ENCODE measurements at regions not wholly inside any gene's neighbourhood (a gene's known extent, or its start where the extent isn't known, plus 50 kb on each side); places are given as distances from the start of the nearest gene placed in this dataset.

DNA sequence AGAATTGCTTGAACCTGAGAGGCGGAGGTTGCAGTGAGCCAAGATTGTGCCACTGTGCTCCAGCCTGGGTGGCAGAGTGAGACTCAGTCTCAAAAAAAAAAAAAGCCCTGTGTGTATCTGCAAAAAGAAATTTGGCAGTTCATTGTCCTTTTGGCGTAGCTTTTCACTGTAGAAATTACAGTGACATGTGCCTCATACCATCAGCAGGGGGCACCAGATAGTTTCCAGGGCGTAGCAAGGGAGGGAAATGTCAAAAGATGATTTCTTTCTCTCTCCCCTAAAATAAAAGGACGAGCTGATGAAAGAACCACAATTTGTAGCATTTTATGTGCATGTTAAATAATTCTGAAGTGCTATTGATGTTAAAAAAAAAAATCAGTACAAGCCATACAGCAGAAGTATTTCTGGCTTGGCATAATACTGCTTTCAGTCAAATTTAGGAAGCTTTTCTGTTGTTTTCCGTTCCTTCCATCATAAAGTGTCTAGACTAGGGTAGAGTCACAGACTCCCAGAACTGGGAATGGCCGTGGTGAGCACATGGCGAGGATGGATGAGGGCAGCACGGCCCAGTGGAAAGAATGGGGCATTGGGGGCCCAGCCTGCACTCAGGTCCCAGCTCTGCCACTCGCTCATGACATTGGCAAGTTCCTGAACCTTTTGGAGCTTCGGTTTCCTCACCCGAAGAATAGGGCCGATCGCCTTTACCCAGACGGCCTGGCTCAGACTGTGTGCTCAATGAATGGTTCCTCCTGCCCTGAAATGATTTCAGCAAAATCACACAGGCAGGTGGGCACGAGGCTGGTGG, 59.8 kb upstream of the RPH3AL start:
- TF ChIP-seq SIN3A (IDR thresholded peaks at IDR 0.05; ENCODE audit: borderline replicate concordance, insufficient read depth, low read length) = no peak
- TF ChIP-seq, protein P1, sequence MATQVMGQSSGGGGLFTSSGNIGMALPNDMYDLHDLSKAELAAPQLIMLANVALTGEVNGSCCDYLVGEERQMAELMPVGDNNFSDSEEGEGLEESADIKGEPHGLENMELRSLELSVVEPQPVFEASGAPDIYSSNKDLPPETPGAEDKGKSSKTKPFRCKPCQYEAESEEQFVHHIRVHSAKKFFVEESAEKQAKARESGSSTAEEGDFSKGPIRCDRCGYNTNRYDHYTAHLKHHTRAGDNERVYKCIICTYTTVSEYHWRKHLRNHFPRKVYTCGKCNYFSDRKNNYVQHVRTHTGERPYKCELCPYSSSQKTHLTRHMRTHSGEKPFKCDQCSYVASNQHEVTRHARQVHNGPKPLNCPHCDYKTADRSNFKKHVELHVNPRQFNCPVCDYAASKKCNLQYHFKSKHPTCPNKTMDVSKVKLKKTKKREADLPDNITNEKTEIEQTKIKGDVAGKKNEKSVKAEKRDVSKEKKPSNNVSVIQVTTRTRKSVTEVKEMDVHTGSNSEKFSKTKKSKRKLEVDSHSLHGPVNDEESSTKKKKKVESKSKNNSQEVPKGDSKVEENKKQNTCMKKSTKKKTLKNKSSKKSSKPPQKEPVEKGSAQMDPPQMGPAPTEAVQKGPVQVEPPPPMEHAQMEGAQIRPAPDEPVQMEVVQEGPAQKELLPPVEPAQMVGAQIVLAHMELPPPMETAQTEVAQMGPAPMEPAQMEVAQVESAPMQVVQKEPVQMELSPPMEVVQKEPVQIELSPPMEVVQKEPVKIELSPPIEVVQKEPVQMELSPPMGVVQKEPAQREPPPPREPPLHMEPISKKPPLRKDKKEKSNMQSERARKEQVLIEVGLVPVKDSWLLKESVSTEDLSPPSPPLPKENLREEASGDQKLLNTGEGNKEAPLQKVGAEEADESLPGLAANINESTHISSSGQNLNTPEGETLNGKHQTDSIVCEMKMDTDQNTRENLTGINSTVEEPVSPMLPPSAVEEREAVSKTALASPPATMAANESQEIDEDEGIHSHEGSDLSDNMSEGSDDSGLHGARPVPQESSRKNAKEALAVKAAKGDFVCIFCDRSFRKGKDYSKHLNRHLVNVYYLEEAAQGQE (IDR thresholded peaks at IDR 0.05; ENCODE audit: insufficient read depth in 1 of 2, low read depth in 2 of 2, low read length in 2 of 2) = no peak
- no peak for TF ChIP-seq FOXP2 (optimal IDR thresholded peaks at IDR 0.05; ENCODE audit: borderline replicate concordance, extremely low read depth, extremely low read length, insufficient read depth)
- no peak for TF ChIP-seq POLR2AphosphoS5 (IDR thresholded peaks at IDR 0.05; ENCODE audit: low read depth, low read length)
- no peak for TF ChIP-seq TAF1 (IDR thresholded peaks at IDR 0.05; ENCODE audit: borderline replicate concordance, insufficient read depth, low read length)

DNA sequence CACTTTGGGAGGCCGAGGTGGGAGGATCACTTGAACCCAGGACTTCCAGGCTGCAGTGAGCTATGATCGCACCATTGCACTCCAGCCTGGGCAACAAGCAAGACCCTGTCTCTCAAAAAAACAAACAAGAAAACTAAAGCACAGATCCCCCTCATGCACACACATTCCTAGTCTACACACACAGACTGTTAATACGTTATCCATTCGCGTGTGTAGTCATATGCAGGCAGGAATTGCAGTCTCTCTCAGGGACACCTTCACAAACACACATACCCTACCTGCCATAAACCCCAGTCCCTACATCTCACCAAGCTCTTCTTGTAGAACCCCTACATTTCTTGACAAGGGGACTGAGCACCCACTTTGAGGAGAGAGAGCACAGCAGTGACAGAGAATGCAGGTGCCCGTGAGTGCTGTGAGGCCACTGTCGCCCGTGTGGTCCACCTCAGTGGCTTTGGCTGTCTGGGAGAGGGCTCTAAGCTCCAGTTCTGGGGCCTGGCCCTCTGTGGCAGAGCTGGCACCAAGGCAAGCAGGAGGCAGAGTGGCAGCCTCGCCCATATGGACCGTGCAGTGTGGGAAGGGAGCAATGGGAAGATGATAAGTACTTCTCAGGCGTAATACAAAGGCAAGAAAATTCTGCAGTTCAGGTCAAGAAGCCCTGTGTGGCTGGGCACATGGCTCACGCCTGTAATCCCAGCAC, 59.0 kb upstream of the RPH3AL start:
- no peak for TF ChIP-seq POLR2AphosphoS5 (IDR thresholded peaks at IDR 0.05; ENCODE audit: low read depth, low read length)
- no peak for TF ChIP-seq FOXP2 (optimal IDR thresholded peaks at IDR 0.05; ENCODE audit: borderline replicate concordance, extremely low read depth, extremely low read length, insufficient read depth)
- no peak for TF ChIP-seq SIN3A (IDR thresholded peaks at IDR 0.05; ENCODE audit: borderline replicate concordance, insufficient read depth, low read length)
- TF ChIP-seq TAF1 (IDR thresholded peaks at IDR 0.05; ENCODE audit: borderline replicate concordance, insufficient read depth, low read length) = no peak
- TF ChIP-seq, protein P1 (IDR thresholded peaks at IDR 0.05; ENCODE audit: insufficient read depth in 1 of 2, low read depth in 2 of 2, low read length in 2 of 2) = no peak

DNA sequence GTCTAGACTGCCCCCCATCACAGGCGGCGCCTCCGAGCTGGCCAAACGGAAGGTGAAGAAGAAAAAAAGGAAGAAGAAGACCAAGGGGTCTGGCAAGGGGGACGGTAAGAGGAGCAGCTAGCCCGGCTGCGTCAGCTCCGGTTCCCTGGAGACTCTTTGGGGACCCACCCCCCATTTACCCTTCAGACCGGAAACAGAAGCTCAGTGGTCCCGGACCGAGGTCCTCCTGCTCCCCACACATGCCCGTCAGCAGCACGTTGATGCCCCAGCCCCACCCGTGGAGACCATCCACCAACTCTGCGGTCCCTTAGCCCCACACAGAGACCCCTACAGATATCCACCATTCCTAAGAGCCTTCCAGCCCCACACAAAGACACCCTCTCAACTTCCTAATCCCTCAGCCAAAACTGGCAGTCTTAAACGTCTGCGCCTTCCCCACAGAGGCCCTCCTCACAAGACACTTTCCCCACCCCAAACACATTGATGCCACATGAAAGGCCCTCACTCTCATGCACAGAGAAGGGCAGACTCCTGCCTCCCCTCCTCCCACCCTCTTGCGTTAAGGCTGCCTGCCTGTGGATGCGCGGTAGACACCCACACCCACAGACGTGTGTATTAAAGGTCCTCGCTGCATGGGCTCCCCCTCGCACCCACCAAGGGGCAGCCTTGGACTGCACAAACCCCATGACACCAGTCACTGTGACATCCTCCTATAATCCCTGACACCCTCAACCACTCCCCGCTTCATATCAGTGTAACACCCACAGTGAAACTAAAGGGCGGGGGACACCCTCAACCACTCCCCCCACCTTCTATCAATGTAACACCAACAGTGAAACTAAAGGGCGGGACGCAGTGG, 58.2 kb upstream of the RPH3AL start:
- TF ChIP-seq FOXP2 (optimal IDR thresholded peaks at IDR 0.05; ENCODE audit: borderline replicate concordance, extremely low read depth, extremely low read length, insufficient read depth) (no peak), POLR2AphosphoS5 (IDR thresholded peaks at IDR 0.05; ENCODE audit: low read depth, low read length) (no peak), TAF1 (IDR thresholded peaks at IDR 0.05; ENCODE audit: borderline replicate concordance, insufficient read depth, low read length) (no peak), SIN3A (IDR thresholded peaks at IDR 0.05; ENCODE audit: borderline replicate concordance, insufficient read depth, low read length) (no peak)
- TF ChIP-seq, protein P1 (IDR thresholded peaks at IDR 0.05; ENCODE audit: insufficient read depth in 1 of 2, low read depth in 2 of 2, low read length in 2 of 2) = no peak

DNA sequence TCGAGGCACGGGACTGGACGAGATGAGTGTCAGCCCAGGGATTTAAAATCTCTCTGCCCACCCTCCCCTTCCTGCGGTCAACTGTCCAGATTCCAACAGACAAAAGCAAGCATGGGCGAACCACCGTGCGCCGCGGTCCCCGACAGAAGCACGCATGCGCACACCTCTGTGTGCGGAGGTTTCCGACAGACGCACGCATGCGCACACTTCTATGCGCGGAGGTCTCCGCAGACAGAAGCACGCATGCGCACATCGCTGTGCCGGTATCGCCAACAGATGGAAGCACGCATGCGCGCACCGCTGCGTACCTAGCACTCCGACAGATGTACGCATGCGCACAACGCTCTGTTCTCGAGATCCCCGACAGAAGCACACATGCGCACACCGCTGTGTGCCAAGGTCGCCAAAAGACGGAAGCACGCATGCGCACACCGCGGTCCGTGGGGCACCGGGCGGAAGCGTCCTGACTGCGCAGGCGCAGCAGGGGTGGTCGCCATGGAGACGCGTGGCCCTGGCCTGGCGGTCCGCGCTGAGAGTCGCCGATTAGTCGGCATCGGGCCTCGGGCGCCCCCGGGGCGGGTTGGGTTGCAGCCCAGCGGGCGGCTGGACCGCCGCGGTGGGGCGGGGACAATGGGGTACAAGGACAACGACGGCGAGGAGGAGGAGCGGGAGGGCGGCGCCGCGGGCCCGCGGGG, 57.4 kb upstream of the RPH3AL start:
- peak; percentile 46 for TF ChIP-seq FOXP2 (optimal IDR thresholded peaks at IDR 0.05; ENCODE audit: borderline replicate concordance, extremely low read depth, extremely low read length, insufficient read depth)
- TF ChIP-seq, protein P1 (IDR thresholded peaks at IDR 0.05; ENCODE audit: insufficient read depth in 1 of 2, low read depth in 2 of 2, low read length in 2 of 2) = no peak
- peak; percentile 90 for TF ChIP-seq POLR2AphosphoS5 (IDR thresholded peaks at IDR 0.05; ENCODE audit: low read depth, low read length)
- peak; percentile 69; the same call in 1 of the 2 replicates for TF ChIP-seq SIN3A (IDR thresholded peaks at IDR 0.05; ENCODE audit: borderline replicate concordance, insufficient read depth, low read length)
- TF ChIP-seq TAF1 (IDR thresholded peaks at IDR 0.05; ENCODE audit: borderline replicate concordance, insufficient read depth, low read length) = peak; percentile 58; the same call in 1 of the 2 replicates
